Dendritic cell treated with granulocyte-macrophage colony-stimulating factor and Interleukin-4, amounts not matched to agents 40 ng/mL and 50 ng/mL, for 4 days (primary cell): ENCODE measurements at regions not wholly inside any gene's neighbourhood (a gene's known extent, or its start where the extent isn't known, plus 50 kb on each side); places are given as distances from the start of the nearest gene placed in this dataset.

ENCODE experiments used
- H3K27ac Mint-ChIP-seq: one replicate; pipeline ENCODE4 v1.8.0; 2022; ENCODE audit warnings: mild to moderate bottlenecking, mixed read lengths
- H3K27me3 Mint-ChIP-seq: one replicate; pipeline ENCODE4 v1.8.0; 2022; ENCODE audit warnings: mild to moderate bottlenecking, mixed read lengths
- H3K36me3 Mint-ChIP-seq: one replicate; pipeline ENCODE4 v1.8.0; 2022; ENCODE audit warnings: low read depth, mixed read lengths
- H3K4me1 Mint-ChIP-seq: one replicate; pipeline ENCODE4 v1.8.0; 2022; ENCODE audit warnings: low read depth, mixed read lengths
- H3K4me3 Mint-ChIP-seq: one replicate; pipeline ENCODE4 v1.8.0; 2022; ENCODE audit warnings: mild to moderate bottlenecking, moderate library complexity, mixed read lengths
- H3K9me3 Mint-ChIP-seq: one replicate; pipeline ENCODE4 v1.8.0; 2022; ENCODE audit warnings: mixed read lengths
- intact Hi-C: fragments of 100-400 bp; cut with micrococcal nuclease; formaldehyde crosslinking; loops from one replicate; pipeline ENCODE4 v1.15.0; 2022

GRCh38 chr14:98705871-98706300, 566.1 kb downstream of the BCL11B start:
- Mint-ChIP-seq H3K27me3 (no peaks in the 10 kb centered on the region), H3K4me1 (no peaks in the 10 kb centered on the region), H3K36me3 (no peaks in the 10 kb centered on the region), H3K9me3 (no peaks in the 10 kb centered on the region), H3K4me3 (no peak overlapping the region), H3K27ac (no peak overlapping the region)
- intact Hi-C loops = no loop called here

DNA sequence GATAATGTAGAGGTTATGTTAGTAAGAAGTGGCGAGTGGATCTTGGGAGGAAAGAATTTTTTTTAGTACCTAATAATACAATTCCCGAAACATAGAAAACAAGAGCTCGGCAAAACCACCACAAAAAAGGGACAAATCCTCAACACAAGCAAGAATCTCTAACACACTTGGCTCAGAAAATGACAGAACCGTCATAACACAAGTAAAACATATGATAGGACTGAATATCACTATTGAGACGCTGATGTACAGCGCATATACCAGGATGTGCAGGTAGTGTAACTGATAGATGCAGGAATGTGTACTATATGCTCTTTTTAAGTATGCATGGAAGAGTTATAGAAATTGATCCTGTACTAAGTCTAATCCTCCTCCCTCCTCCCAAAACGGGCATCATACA, 564.5 kb downstream of the BCL11B start:
- Mint-ChIP-seq H3K36me3 (no peaks in the 10 kb centered on the region), H3K27me3 (no peaks in the 10 kb centered on the region), H3K4me1 (no peaks in the 10 kb centered on the region), H3K9me3 (no peaks in the 10 kb centered on the region), H3K27ac (no peak overlapping the region), H3K4me3 (no peak overlapping the region)
- intact Hi-C loops = no loop called here

GRCh38 chr14:98708555-98708954, 563.4 kb downstream of the BCL11B start:
- Mint-ChIP-seq H3K27me3 (no peaks in the 10 kb centered on the region), H3K27ac (no peak overlapping the region), H3K4me3 (no peak overlapping the region), H3K9me3 (no peaks in the 10 kb centered on the region), H3K36me3 (no peaks in the 10 kb centered on the region), H3K4me1 (no peaks in the 10 kb centered on the region)
- intact Hi-C loops = no loop called here

GRCh38 chr14:98711453-98711852, 560.5 kb downstream of the BCL11B start:
- intact Hi-C loops = no loop called here
- Mint-ChIP-seq H3K27me3 (no peaks in the 10 kb centered on the region), H3K9me3 (no peaks in the 10 kb centered on the region), H3K27ac (no peak overlapping the region), H3K4me1 (no peaks in the 10 kb centered on the region), H3K36me3 (no peaks in the 10 kb centered on the region), H3K4me3 (no peak overlapping the region)

- no peaks in the 10 kb centered on the region for H3K4me1 Mint-ChIP-seq
- H3K4me3 Mint-ChIP-seq = no peak overlapping the region
- intact Hi-C loops = no loop called here
- peaks cover 7% of the 10 kb centered on the region for H3K9me3 Mint-ChIP-seq
- no peak overlapping the region for H3K27ac Mint-ChIP-seq
- H3K36me3 Mint-ChIP-seq = no peaks in the 10 kb centered on the region
- no peaks in the 10 kb centered on the region for H3K27me3 Mint-ChIP-seq
Observed at GRCh38 chr14:98714626-98715425, 557.2 kb downstream of the BCL11B start.

DNA sequence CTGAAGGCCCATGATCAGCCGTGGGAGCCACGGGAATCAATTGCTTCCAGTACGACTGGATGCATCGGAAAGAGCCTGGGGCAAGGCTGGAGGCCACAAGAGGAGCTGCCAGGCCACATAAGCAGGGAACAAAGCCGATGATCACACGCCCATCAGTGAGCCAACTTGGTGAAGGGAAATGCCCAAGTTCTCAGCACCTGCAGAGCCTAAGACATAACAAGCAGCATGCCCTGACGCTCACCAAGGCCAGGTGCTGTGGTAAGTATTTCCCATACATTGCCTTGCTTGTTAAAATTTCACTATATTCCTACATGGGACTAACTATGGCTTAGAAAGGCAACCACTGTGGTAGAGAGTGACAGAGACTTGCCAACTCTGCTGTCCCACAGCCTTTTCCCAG, 555.9 kb downstream of the BCL11B start:
- no peak overlapping the region for H3K4me3 Mint-ChIP-seq
- H3K27me3 Mint-ChIP-seq = no peaks in the 10 kb centered on the region
- H3K36me3 Mint-ChIP-seq = no peaks in the 10 kb centered on the region
- intact Hi-C loops = no loop called here
- H3K27ac Mint-ChIP-seq = no peak overlapping the region
- H3K4me1 Mint-ChIP-seq = no peaks in the 10 kb centered on the region
- peaks cover 7% of the 10 kb centered on the region for H3K9me3 Mint-ChIP-seq

DNA sequence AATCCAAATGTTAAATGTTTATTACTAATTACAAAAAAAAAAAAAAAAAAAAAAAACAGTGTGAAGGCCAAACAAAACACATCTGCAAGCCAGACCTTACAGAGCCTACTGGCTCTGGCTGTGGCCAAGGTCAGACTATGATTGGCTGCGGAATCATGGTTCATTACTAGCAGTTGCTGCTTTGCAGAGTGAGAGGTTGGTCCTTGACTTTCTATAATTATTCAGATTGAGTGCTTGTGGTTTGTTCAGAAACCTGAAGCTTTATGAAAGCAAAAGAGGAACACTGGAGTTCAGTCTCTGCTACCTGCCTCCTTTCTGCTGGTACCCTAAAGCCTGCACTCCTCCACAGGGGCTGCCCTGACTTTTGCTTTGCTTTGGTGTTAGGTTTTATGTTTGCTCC, 550.9 kb downstream of the BCL11B start:
- Mint-ChIP-seq H3K36me3 (no peaks in the 10 kb centered on the region), H3K27me3 (peaks cover 3% of the 10 kb centered on the region), H3K9me3 (peaks cover 7% of the 10 kb centered on the region), H3K4me1 (no peaks in the 10 kb centered on the region), H3K27ac (no peak overlapping the region), H3K4me3 (no peak overlapping the region)
- intact Hi-C loops = no loop called here

- H3K4me1 Mint-ChIP-seq = no peaks in the 10 kb centered on the region
- no peak overlapping the region for H3K4me3 Mint-ChIP-seq
- intact Hi-C loops = no loop called here
- H3K36me3 Mint-ChIP-seq = no peaks in the 10 kb centered on the region
- H3K27me3 Mint-ChIP-seq = peaks cover 3% of the 10 kb centered on the region
- H3K9me3 Mint-ChIP-seq = no peaks in the 10 kb centered on the region
- no peak overlapping the region for H3K27ac Mint-ChIP-seq
Observed at GRCh38 chr14:98724734-98725133, 547.3 kb downstream of the BCL11B start.

DNA sequence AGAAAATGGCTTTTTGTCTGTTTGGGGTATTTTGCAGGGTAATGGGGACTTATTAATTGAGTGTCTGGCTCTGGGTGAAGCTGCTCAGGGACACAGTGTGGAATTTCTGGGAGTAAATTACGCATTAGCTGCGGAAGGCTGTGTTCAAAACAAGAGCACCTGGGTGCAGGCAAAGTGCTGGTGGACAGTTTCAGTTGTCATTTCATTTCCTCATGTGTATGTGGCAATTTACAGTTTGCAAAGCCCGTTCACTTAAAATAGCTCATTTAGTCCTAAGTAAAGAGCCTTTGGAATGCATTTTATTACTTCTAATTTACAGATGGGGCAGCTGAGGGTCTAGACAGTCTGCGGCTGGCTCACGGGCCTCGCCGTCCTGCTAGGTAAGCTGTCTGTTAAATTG, 546.8 kb downstream of the BCL11B start:
- Mint-ChIP-seq H3K9me3 (no peaks in the 10 kb centered on the region), H3K27ac (no peak overlapping the region), H3K4me1 (no peaks in the 10 kb centered on the region), H3K36me3 (no peaks in the 10 kb centered on the region), H3K4me3 (no peak overlapping the region), H3K27me3 (peaks cover 3% of the 10 kb centered on the region)
- intact Hi-C loops = no loop called here

- Mint-ChIP-seq H3K36me3 (no peaks in the 10 kb centered on the region), H3K9me3 (no peaks in the 10 kb centered on the region), H3K27ac (no peak overlapping the region), H3K4me1 (no peaks in the 10 kb centered on the region), H3K4me3 (no peak overlapping the region), H3K27me3 (peaks cover 3% of the 10 kb centered on the region)
- intact Hi-C loops = no loop called here
Observed at GRCh38 chr14:98725676-98726075, 546.3 kb downstream of the BCL11B start.

DNA sequence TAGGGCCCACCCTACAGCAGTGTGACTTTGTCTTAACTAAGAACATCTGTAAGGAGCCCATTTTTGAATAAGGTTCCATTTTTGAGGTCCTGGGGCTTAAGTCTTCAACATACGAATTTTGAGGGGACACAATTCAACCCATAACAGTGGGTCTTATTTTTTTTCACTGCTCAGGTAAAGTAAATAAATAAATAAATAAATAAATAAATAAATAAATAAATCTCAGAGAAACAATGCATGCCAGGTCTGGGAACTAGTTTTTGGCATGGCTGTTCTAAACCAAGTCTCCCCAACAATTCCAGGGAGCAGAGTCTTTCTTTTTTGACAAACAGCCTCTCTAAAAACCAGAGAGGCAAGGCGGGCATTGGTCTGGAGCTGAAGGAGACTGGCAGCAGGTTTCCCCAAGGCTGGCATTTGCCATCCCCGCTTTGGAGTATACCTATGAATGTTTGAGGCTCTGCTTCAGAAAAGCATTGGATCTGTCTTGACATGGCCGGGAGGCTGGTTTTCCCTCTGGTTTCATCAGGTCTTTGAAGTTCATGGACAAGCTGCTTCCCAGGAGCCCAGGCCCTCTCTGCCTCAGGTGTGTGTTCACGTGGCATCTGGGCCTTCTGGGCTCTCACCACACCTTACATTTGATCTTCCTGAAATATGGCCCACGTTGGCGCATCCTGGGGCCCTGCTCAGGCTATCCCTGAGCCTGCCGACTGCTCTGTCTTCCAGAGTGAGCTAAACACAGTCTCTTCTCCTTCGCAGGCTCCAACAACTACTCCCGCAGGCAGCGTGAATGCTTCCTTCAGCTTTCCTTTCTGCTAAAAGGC, 545.2 kb downstream of the BCL11B start:
- Mint-ChIP-seq H3K27me3 (peaks cover 3% of the 10 kb centered on the region), H3K4me1 (no peaks in the 10 kb centered on the region), H3K9me3 (no peaks in the 10 kb centered on the region), H3K36me3 (no peaks in the 10 kb centered on the region), H3K4me3 (no peak overlapping the region), H3K27ac (no peak overlapping the region)
- intact Hi-C loops = no loop called here

DNA sequence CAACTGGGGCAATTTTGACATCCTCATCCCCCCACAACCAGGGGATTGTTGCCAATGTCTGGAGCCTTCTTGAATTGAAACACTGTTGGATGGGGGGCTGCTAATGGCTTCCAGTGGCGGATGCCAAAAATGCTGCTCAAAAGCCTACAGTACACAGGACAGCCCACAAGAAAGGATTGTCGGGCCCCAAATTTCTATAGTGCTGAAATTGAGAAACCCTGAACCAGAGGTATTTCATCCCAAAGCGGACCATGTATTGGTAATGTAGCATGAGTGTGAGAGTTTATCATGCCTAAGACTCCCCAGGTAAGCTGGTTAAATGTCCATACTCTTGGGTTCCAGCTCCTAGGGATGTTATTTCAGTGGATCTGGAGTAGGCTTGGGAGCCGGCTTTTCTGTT, 544.0 kb downstream of the BCL11B start:
- H3K27me3 Mint-ChIP-seq = peaks cover 3% of the 10 kb centered on the region
- H3K9me3 Mint-ChIP-seq = no peaks in the 10 kb centered on the region
- H3K4me1 Mint-ChIP-seq = no peaks in the 10 kb centered on the region
- no peaks in the 10 kb centered on the region for H3K36me3 Mint-ChIP-seq
- H3K4me3 Mint-ChIP-seq = no peak overlapping the region
- intact Hi-C loops = no loop called here
- no peak overlapping the region for H3K27ac Mint-ChIP-seq

GRCh38 chr14:98728836-98729235, 543.2 kb downstream of the BCL11B start:
- Mint-ChIP-seq H3K4me1 (no peaks in the 10 kb centered on the region), H3K36me3 (no peaks in the 10 kb centered on the region), H3K27ac (no peak overlapping the region), H3K4me3 (no peak overlapping the region), H3K9me3 (no peaks in the 10 kb centered on the region), H3K27me3 (peaks cover 3% of the 10 kb centered on the region)
- intact Hi-C loops = no loop called here

DNA sequence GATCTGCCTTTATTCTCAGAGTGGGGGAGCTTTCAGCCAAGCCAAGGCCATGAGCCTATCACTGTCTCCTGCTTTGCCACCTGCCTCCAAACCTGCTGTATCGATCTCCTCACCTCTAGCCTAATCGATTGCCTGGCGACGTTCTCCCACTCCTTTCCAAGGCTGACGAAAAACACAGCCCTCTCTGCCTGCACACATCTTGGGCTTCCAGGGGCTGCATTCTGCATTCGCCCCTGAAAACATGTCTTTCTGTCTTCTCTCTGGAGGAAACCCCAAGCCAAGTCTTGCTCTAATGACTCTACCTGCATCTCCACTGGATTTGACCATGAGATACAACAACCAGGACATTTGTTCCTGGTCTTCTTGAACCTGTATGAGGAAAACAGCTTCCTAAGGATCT, 540.7 kb downstream of the BCL11B start:
- no peak overlapping the region for H3K4me3 Mint-ChIP-seq
- no peak overlapping the region for H3K27ac Mint-ChIP-seq
- H3K9me3 Mint-ChIP-seq = peaks cover 10% of the 10 kb centered on the region
- H3K36me3 Mint-ChIP-seq = no peaks in the 10 kb centered on the region
- H3K4me1 Mint-ChIP-seq = no peaks in the 10 kb centered on the region
- H3K27me3 Mint-ChIP-seq = no peaks in the 10 kb centered on the region
- intact Hi-C loops = no loop called here
